ENCODE measurements at regions not wholly inside any gene's neighbourhood (a gene's known extent, or its start where the extent isn't known, plus 50 kb on each side); places are given as distances from the start of the nearest gene placed in this dataset.

GRCh38 chr4:148982200-148982599, 540.0 kb upstream of the NR3C2 start:
- no peak for DNase-seq
- Histone ChIP-seq H3K4me3 (no peak overlapping the region), H3K4me1 (peaks cover 0 to 13% (median 0%) of the 10 kb centered on the region in 9 donors), H3K27me3 (no peaks in the 10 kb centered on the region), H3K36me3 (no peaks in the 10 kb centered on the region), H3K9me3 (no peaks in the 10 kb centered on the region), H3K27ac (no peak overlapping the region)
- intact Hi-C loops (cut with DNase I) = no loop called here
- no peak for TF ChIP-seq CTCF (IDR thresholded peaks at IDR 0.05)
- ATAC-seq = no peak
- 62 to 66% methylated on average over 4 of the region's 4 CpGs for WGBS, 2 donors

GRCh38 chr4:148980782-148981480, 538.7 kb upstream of the NR3C2 start:
- no peak overlapping the region for H3K4me3 ChIP-seq
- no peaks in the 10 kb centered on the region for H3K27me3 ChIP-seq
- H3K27ac ChIP-seq = peak overlapping the region in 1 of 10 donors; percentile 22
- no peak for TF ChIP-seq CTCF (IDR thresholded peaks at IDR 0.05)
- ATAC-seq (no peak), DNase-seq (no peak)
- H3K36me3 ChIP-seq = no peaks in the 10 kb centered on the region
- peaks cover 0 to 13% (median 0%) of the 10 kb centered on the region in 9 donors for H3K4me1 ChIP-seq
- H3K9me3 ChIP-seq = no peaks in the 10 kb centered on the region
- intact Hi-C loops (cut with DNase I) = no loop called here

GRCh38 chr4:148978301-148978700, 536.1 kb upstream of the NR3C2 start:
- H3K4me1 ChIP-seq = peaks cover 0 to 13% (median 0%) of the 10 kb centered on the region in 9 donors
- no peaks in the 10 kb centered on the region for H3K27me3 ChIP-seq
- no peak for TF ChIP-seq CTCF (IDR thresholded peaks at IDR 0.05)
- ATAC-seq = no peak
- no peak for DNase-seq
- no peak overlapping the region for H3K4me3 ChIP-seq
- H3K27ac ChIP-seq = no peak overlapping the region
- no peaks in the 10 kb centered on the region for H3K9me3 ChIP-seq
- intact Hi-C loops (cut with DNase I) = no loop called here
- H3K36me3 ChIP-seq = no peaks in the 10 kb centered on the region
- WGBS, 2 donors = 89 to 93% methylated on average over 3 of the region's 3 CpGs

GRCh38 chr4:148975464-148975863, 533.2 kb upstream of the NR3C2 start:
- no peaks in the 10 kb centered on the region for H3K27me3 ChIP-seq
- intact Hi-C loops (cut with DNase I) = no loop called here
- no peaks in the 10 kb centered on the region for H3K9me3 ChIP-seq
- H3K27ac ChIP-seq = no peak overlapping the region
- H3K4me1 ChIP-seq = peaks cover 0 to 4% (median 0%) of the 10 kb centered on the region in 9 donors
- H3K4me3 ChIP-seq = no peak overlapping the region
- 70 to 71% methylated on average over 1 of the region's 1 CpG for WGBS, 2 donors
- no peaks in the 10 kb centered on the region for H3K36me3 ChIP-seq
- no peak for TF ChIP-seq CTCF (IDR thresholded peaks at IDR 0.05)
- ATAC-seq = no peak
- DNase-seq = no peak
